Karpas-422 (cell line): ENCODE measurements at regions not wholly inside any gene's neighbourhood (a gene's known extent, or its start where the extent isn't known, plus 50 kb on each side); places are given as distances from the start of the nearest gene placed in this dataset.

Source experiments
- DNase-seq: peaks from one replicate; pipeline ENCODE4 v3.0.0-alpha.2; 2015
- H2AFZ ChIP-seq: fragments of 200-600 bp; sonication (generic); 2 replicates; pipeline ENCODE4 v1.6.1; 2014; ENCODE audit warnings: antibody characterized with exemption, low read length, mixed read lengths
- H3K27ac ChIP-seq: fragments of 200-600 bp; sonication (generic); 2 replicates; pipeline ENCODE4 v1.5.1; 2014; ENCODE audit warnings: mild to moderate bottlenecking, low read length, moderate library complexity
- H3K27me3 ChIP-seq: fragments of 200-600 bp; sonication (generic); 2 replicates; pipeline ENCODE4 v1.6.1; 2014; ENCODE audit warnings: low read length, mixed read lengths
- H3K36me3 ChIP-seq: fragments of 200-600 bp; sonication (generic); 2 replicates; pipeline ENCODE4 v1.6.1; 2014; ENCODE audit warnings: low read length, mixed read lengths; ENCODE audit not compliant: insufficient read depth
- H3K4me1 ChIP-seq: fragments of 200-600 bp; sonication (generic); 2 replicates; pipeline ENCODE4 v1.6.1; 2014; ENCODE audit warnings: mild to moderate bottlenecking, low read length, mixed read lengths
- H3K4me2 ChIP-seq: fragments of 200-600 bp; sonication (generic); 2 replicates; pipeline ENCODE4 v1.6.1; 2014; ENCODE audit warnings: low read length, low read depth, mild to moderate bottlenecking; ENCODE audit not compliant: poor library complexity, severe bottlenecking
- H3K4me3 ChIP-seq: fragments of 200-600 bp; sonication (generic); 2 replicates; pipeline ENCODE4 v1.5.1; 2014; ENCODE audit warnings: mild to moderate bottlenecking, antibody characterized with exemption, low read length, mixed read lengths
- H3K79me2 ChIP-seq: fragments of 200-600 bp; sonication (generic); 2 replicates; pipeline ENCODE4 v1.6.1; 2014; ENCODE audit warnings: mild to moderate bottlenecking, low read length, mixed read lengths
- H3K9ac ChIP-seq: fragments of 200-600 bp; sonication (generic); 2 replicates; pipeline ENCODE4 v1.6.0; 2014; ENCODE audit warnings: low read length
- H3K9me2 ChIP-seq: fragments of 200-600 bp; sonication (generic), shearing (Covaris generic); replicated peaks from 2 replicates; pipeline ENCODE4 v1.6.0; 2014; ENCODE audit warnings: mild to moderate bottlenecking, low read length, moderate library complexity; ENCODE audit not compliant: insufficient read depth
- H3K9me3 ChIP-seq: fragments of 300-700, 200-600 bp; sonication (generic); 2 replicates; pipeline ENCODE4 v1.6.1; 2014; ENCODE audit warnings: low read length, mixed read lengths
- H4K20me1 ChIP-seq: fragments of 200-600 bp; sonication (generic); 2 replicates; pipeline ENCODE4 v1.6.1; 2014; ENCODE audit warnings: mild to moderate bottlenecking, antibody characterized with exemption, low read length, low read depth; ENCODE audit not compliant: insufficient read depth

DNA sequence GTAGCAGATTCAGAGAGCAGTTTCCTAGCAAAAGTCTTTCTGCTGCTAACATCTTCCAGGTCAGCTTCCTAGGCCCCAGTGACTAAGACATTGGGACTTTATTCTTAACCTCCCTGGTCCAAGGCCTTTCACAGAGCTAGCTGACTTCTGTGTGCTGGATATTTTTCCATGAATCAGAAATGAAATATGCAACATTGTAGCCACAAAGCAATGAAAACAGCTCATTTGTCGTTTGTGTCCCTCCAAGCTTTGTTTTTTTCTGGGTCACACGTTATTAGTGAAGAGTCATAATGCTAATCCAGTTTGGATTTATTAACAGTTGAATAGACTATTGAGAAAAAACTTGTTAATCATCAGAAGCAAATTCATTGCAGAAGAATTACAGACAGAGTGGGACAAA is 82.4 kb downstream of the ARF6 start:
- H3K9me3 ChIP-seq = no peaks in the 10 kb centered on the region
- no peak overlapping the region for H3K4me3 ChIP-seq
- no peak overlapping the region for H3K9ac ChIP-seq
- H3K9me2 ChIP-seq = no peaks in the 10 kb centered on the region
- no peak for DNase-seq
- H3K4me2 ChIP-seq = no peak overlapping the region
- no peaks in the 10 kb centered on the region for H3K36me3 ChIP-seq
- peak overlapping the region; percentile 39; the same call in 1 of the 2 replicates for H2AFZ ChIP-seq
- no peaks in the 10 kb centered on the region for H4K20me1 ChIP-seq
- peak overlapping the region; percentile 77 for H3K27ac ChIP-seq
- H3K4me1 ChIP-seq = peaks cover 74% of the 10 kb centered on the region
- H3K79me2 ChIP-seq = no peaks in the 10 kb centered on the region
- H3K27me3 ChIP-seq = no peaks in the 10 kb centered on the region

DNA sequence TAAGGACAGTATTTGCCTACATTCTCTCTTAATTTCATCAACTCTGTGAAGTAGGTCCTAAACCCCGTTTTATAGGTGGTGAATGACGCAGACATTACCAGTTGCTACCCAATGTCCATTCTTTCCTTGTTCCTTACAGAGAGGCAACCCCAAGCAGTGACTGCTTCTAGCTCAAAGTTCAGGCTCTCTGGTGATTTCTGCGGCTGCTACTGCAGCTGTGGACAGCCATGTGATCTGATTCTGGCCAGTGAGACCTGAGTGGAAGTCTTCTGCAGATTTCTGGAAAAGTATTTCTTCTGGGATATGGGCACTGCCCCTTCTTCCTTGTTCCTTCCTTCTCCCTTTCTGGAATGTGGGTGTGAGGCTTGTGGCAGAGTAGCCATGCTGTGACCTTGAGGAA is 82.9 kb downstream of the ARF6 start:
- H3K9me3 ChIP-seq = no peaks in the 10 kb centered on the region
- H3K9ac ChIP-seq = no peak overlapping the region; the same call in 1 of the 2 replicates
- no peaks in the 10 kb centered on the region for H3K27me3 ChIP-seq
- H3K9me2 ChIP-seq = no peaks in the 10 kb centered on the region
- H4K20me1 ChIP-seq = no peaks in the 10 kb centered on the region
- H3K27ac ChIP-seq = peak overlapping the region; percentile 77
- DNase-seq = no peak
- peak overlapping the region; percentile 39 for H2AFZ ChIP-seq
- H3K4me1 ChIP-seq = peaks cover 68% of the 10 kb centered on the region
- H3K4me3 ChIP-seq = no peak overlapping the region
- H3K79me2 ChIP-seq = no peaks in the 10 kb centered on the region
- no peaks in the 10 kb centered on the region for H3K36me3 ChIP-seq
- H3K4me2 ChIP-seq = peak overlapping the region; percentile 39

DNA sequence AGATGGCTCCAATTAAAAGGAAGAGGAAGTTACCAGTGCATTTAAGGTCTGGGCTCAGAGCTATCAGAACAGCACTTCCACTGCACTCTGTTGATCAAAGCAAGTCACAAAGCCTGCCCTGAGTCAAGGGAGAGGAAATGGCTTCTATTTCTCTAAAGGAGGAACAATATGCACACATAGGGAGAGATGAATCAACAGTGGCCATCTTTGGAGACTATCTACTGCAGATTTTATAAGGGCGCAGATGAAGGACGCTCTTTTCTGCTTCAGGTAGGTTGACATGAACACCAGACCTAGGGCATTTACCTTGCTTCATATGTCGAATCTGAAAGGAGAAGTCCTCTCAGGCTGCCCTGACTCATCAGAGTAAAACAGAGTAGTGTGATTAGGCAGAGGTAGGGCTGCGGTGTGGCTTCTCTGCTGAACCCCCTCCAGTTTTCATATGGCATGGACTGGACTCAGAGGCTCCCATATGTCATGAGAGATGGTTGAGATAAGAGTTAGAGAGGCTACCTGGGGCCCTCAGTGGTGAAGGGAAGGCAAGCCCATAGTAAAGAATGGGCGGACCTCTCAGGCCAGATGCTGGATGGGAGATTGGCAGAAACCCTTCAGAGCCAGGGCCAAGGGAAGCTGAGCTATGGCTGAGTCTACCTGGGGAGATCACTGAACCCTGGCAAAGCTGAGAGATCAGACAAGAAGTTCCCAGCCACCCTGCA is 84.4 kb downstream of the ARF6 start:
- Histone ChIP-seq H3K4me1 (peaks cover 53% of the 10 kb centered on the region), H3K9ac (peak overlapping the region; percentile 20), H4K20me1 (no peaks in the 10 kb centered on the region), H3K27me3 (no peaks in the 10 kb centered on the region), H3K9me3 (no peaks in the 10 kb centered on the region), H3K27ac (peak overlapping the region; percentile 77), H3K4me2 (peak overlapping the region; percentile 39), H2AFZ (peak overlapping the region; percentile 61), H3K4me3 (peak overlapping the region; percentile 9; the same call in 1 of the 2 replicates), H3K79me2 (no peaks in the 10 kb centered on the region), H3K36me3 (no peaks in the 10 kb centered on the region), H3K9me2 (no peaks in the 10 kb centered on the region)
- peak; percentile 85 for DNase-seq

DNA sequence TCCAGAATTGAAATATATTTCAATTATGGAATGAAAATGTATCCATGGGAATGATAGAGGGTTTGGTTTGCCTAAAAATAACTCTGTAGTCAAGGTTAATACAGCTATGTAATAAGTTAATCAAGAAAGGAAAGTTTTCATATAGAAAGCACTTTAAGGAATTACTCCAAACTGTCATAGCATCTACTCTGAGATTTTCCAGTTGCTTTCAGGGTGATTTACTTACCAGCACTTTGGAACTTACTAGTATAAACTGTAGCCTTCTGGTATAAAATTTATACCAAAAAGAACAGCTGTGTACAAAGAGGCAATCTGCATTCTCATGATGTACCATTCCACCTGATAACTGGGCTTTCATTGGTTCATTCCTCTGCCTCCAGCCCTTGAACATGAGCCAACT is 87.1 kb downstream of the ARF6 start:
- H2AFZ ChIP-seq = no peak overlapping the region
- peaks cover 37% of the 10 kb centered on the region for H3K4me1 ChIP-seq
- H3K79me2 ChIP-seq = no peaks in the 10 kb centered on the region
- H4K20me1 ChIP-seq = no peaks in the 10 kb centered on the region
- H3K9me2 ChIP-seq = no peaks in the 10 kb centered on the region
- no peak overlapping the region for H3K9ac ChIP-seq
- no peaks in the 10 kb centered on the region for H3K36me3 ChIP-seq
- H3K27ac ChIP-seq = no peak overlapping the region
- no peak overlapping the region for H3K4me3 ChIP-seq
- no peaks in the 10 kb centered on the region for H3K9me3 ChIP-seq
- H3K27me3 ChIP-seq = no peaks in the 10 kb centered on the region
- H3K4me2 ChIP-seq = no peak overlapping the region
- no peak for DNase-seq

DNA sequence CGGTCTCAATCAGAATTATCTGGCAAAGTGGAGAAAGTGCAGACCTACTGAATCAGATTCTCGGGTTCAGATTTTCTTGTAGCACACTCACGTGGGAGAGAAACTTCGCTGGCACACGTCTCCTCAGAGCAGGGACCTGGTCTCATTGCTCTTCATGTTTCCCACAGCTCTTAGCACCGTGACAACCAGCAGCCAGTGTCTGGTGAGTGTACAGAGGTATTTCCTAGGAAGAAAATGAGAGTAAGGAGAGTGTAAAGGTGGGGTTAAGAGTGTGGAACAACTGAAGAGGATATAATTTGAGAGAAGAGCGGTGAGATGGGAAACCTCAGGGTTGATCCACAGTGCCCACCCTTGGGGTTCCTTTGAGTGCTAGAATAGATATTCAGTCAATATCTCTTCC is 89.2 kb downstream of the ARF6 start:
- Histone ChIP-seq H3K9me2 (no peaks in the 10 kb centered on the region), H3K27me3 (no peaks in the 10 kb centered on the region), H3K9me3 (no peaks in the 10 kb centered on the region), H3K79me2 (no peaks in the 10 kb centered on the region), H4K20me1 (no peaks in the 10 kb centered on the region), H3K4me1 (peaks cover 21% of the 10 kb centered on the region), H3K4me2 (no peak overlapping the region), H2AFZ (no peak overlapping the region), H3K4me3 (no peak overlapping the region), H3K9ac (no peak overlapping the region), H3K36me3 (no peaks in the 10 kb centered on the region), H3K27ac (no peak overlapping the region)
- DNase-seq = no peak

DNA sequence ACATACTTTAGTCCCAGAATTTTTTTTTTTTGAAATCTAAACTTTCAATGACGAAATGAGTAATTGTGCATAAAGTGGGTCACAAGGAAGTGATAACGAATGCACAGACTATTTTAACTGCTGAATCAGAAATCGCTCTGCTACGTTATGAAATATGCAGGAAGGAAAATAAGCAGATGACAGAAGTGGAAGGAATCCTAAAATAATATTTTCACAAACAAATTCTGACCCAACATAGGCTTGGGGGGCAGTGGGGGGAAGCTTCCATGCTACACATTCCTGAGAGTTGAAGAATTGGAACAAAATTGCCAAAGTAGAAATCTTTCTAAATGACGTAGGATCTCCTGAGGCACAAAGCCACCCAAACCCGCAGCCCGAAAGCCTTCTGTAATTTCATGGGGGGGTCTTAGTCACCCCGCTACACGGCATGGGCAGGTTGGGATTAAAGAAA is 89.6 kb downstream of the ARF6 start:
- Histone ChIP-seq H3K36me3 (no peaks in the 10 kb centered on the region), H3K4me1 (peaks cover 17% of the 10 kb centered on the region), H3K4me3 (no peak overlapping the region), H3K79me2 (no peaks in the 10 kb centered on the region), H3K4me2 (no peak overlapping the region), H3K9ac (no peak overlapping the region), H2AFZ (no peak overlapping the region), H4K20me1 (no peaks in the 10 kb centered on the region), H3K9me2 (no peaks in the 10 kb centered on the region), H3K27me3 (no peaks in the 10 kb centered on the region), H3K9me3 (no peaks in the 10 kb centered on the region), H3K27ac (no peak overlapping the region)
- DNase-seq = no peak

DNA sequence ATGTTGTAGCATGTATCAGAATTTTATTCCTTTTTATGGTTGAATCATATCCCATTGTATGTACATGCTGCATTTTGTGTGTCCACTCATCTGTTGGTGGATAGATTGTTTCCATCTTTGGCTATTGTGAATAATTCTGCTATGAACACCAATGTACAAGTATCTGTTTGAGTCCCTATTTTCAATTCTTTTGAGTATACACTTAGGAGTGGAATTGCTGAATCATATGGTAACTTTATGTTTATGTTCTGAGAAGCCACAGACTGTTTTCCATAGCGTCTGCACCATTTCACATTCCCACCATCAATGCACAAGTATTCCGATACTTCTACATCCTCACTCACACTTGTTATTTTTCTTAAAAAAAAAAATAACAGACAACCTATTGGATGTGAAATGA is 91.5 kb downstream of the ARF6 start:
- no peaks in the 10 kb centered on the region for H3K79me2 ChIP-seq
- peaks cover 5% of the 10 kb centered on the region; the same call in 1 of the 2 replicates for H3K4me1 ChIP-seq
- no peak overlapping the region for H2AFZ ChIP-seq
- no peaks in the 10 kb centered on the region for H3K36me3 ChIP-seq
- H4K20me1 ChIP-seq = no peaks in the 10 kb centered on the region
- H3K9ac ChIP-seq = no peak overlapping the region
- no peaks in the 10 kb centered on the region for H3K9me2 ChIP-seq
- no peak overlapping the region for H3K4me3 ChIP-seq
- no peaks in the 10 kb centered on the region for H3K9me3 ChIP-seq
- DNase-seq = no peak
- H3K4me2 ChIP-seq = no peak overlapping the region
- no peak overlapping the region for H3K27ac ChIP-seq
- no peaks in the 10 kb centered on the region for H3K27me3 ChIP-seq

DNA sequence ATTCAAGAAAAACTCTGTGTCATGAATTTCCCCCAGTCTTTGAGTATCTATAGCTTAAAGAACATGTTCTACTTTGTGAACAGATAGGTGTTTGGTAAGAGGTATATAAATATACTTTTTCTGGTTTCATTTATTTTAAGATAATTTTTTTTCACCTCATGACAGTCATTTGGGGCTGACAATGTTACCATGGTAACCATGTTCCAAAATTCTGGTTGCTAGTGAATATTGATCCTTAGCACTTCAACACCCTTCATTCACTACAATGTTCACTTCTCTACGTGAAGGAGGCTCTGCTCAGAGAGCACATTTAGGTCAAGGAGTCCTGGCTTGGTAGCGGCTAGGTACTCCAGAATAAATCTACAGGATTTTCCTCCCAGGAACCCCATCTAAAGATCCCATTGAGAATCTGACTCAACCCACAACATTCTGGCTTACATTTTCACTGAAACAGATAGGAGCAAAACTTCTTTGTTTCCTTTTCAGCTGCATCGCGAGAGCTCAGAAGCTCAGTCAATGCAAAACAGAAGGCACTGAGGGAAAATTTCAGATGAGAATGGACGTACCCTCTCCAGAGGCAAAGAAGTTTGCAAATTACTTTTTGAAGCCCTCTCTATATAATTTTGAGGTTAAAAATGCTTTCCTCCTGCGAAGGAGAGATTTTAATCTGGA is 93.6 kb downstream of the ARF6 start:
- H3K36me3 ChIP-seq = no peaks in the 10 kb centered on the region
- H3K27ac ChIP-seq = no peak overlapping the region
- H3K9ac ChIP-seq = no peak overlapping the region

More for the DNA sequence above, 93.6 kb downstream of the ARF6 start:
- H3K9me3 ChIP-seq = no peaks in the 10 kb centered on the region
- no peak overlapping the region for H3K4me2 ChIP-seq
- DNase-seq = no peak
- peaks cover 5% of the 10 kb centered on the region; the same call in 1 of the 2 replicates for H3K4me1 ChIP-seq
- no peak overlapping the region for H2AFZ ChIP-seq
- no peak overlapping the region for H3K4me3 ChIP-seq
- H3K27me3 ChIP-seq = no peaks in the 10 kb centered on the region
- H3K9me2 ChIP-seq = no peaks in the 10 kb centered on the region
- H3K79me2 ChIP-seq = no peaks in the 10 kb centered on the region
- H4K20me1 ChIP-seq = no peaks in the 10 kb centered on the region
